ENCODE measurements at regions not wholly inside any gene's neighbourhood (a gene's known extent, or its start where the extent isn't known, plus 50 kb on each side); places are given as distances from the start of the nearest gene placed in this dataset.

DNA sequence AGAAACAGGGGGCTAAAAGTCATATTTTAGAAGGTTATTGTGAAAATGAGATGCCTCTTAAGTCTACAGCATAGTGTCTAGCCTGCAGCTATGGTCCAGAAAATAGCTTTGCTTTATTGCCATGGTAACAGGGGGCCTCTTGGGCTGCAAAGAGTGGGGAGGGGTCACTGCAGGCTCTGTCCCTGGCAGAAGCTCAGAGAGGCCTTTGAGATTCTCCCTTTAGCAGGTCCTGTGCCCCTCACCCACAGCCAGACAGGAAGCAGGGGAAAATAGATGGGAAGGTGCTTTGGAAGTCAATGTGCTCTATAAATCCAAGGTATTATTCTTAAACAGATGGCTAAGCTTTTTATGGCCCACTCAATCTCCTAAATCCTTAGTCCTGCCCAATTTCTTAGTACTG, 1021.3 kb upstream of the GYPC start:
- TF ChIP-seq, protein P1, sequence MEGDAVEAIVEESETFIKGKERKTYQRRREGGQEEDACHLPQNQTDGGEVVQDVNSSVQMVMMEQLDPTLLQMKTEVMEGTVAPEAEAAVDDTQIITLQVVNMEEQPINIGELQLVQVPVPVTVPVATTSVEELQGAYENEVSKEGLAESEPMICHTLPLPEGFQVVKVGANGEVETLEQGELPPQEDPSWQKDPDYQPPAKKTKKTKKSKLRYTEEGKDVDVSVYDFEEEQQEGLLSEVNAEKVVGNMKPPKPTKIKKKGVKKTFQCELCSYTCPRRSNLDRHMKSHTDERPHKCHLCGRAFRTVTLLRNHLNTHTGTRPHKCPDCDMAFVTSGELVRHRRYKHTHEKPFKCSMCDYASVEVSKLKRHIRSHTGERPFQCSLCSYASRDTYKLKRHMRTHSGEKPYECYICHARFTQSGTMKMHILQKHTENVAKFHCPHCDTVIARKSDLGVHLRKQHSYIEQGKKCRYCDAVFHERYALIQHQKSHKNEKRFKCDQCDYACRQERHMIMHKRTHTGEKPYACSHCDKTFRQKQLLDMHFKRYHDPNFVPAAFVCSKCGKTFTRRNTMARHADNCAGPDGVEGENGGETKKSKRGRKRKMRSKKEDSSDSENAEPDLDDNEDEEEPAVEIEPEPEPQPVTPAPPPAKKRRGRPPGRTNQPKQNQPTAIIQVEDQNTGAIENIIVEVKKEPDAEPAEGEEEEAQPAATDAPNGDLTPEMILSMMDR (IDR thresholded peaks at IDR 0.05) = no peak
- no peak for TF ChIP-seq EP300 (IDR thresholded peaks at IDR 0.05)
- TF ChIP-seq POLR2A (IDR thresholded peaks at IDR 0.05) = no peak
- no peak for TF ChIP-seq POLR2AphosphoS5 (IDR thresholded peaks at IDR 0.05)
